GM12864 (cell line): ENCODE measurements at regions not wholly inside any gene's neighbourhood (a gene's known extent, or its start where the extent isn't known, plus 50 kb on each side); places are given as distances from the start of the nearest gene placed in this dataset.

Experiments used
- DNase-seq: peaks from one replicate; pipeline ENCODE4 v3.0.0-alpha.2; 2011; ENCODE audit warnings: low read depth
- H3K4me3 ChIP-seq: 2 replicates; pipeline ENCODE4 v1.5.1; 2011; ENCODE audit warnings: mild to moderate bottlenecking, low read depth, low read length, control low read depth
- TF ChIP-seq, protein P1 (sequence below): IDR thresholded peaks from 2 replicates; pipeline ENCODE4 v1.5.1; 2011; ENCODE audit warnings: low read depth, mild to moderate bottlenecking, moderate library complexity, low read length, control low read depth, inconsistent platforms; ENCODE audit errors: missing control alignments

DNA sequence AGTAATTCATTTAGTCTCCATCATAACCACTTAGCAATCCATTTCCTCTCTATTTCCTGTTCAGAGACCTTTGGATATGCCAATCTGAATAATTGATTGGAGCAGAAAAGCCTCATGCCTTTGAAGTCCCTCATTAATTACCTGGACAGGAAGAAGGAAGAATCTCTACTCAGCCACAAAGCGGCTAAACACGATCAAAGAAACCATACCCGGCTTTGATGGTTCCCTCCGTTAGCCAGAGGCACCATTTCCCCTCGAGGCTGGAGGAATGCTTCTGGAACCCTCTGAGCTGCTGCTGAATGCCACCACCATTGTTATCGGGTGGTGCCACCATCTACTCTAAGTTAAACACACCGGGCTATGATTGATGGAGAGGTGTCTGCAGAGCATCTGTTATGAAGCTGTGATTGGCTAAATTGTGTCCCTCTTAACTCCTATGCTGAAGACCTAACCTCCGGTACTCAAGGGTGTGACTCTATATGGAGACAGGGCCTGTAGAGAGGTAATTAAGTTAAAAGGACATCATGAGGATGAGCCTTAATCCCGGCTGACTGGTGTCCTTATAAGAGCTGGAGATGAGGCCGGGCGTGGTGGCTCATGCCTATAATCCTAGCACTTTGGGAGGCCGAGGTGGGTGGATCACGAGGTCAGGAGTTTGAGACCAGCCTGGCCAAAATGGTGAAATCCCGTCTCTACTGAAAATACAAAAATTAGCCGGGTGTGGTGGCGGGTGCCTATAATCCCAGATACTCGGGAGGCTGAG lies 168.6 kb downstream of the CTTN start:
- no peak for DNase-seq
- H3K4me3 ChIP-seq: no peak overlapping the region
- TF ChIP-seq, protein P1, sequence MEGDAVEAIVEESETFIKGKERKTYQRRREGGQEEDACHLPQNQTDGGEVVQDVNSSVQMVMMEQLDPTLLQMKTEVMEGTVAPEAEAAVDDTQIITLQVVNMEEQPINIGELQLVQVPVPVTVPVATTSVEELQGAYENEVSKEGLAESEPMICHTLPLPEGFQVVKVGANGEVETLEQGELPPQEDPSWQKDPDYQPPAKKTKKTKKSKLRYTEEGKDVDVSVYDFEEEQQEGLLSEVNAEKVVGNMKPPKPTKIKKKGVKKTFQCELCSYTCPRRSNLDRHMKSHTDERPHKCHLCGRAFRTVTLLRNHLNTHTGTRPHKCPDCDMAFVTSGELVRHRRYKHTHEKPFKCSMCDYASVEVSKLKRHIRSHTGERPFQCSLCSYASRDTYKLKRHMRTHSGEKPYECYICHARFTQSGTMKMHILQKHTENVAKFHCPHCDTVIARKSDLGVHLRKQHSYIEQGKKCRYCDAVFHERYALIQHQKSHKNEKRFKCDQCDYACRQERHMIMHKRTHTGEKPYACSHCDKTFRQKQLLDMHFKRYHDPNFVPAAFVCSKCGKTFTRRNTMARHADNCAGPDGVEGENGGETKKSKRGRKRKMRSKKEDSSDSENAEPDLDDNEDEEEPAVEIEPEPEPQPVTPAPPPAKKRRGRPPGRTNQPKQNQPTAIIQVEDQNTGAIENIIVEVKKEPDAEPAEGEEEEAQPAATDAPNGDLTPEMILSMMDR: no peak

DNA sequence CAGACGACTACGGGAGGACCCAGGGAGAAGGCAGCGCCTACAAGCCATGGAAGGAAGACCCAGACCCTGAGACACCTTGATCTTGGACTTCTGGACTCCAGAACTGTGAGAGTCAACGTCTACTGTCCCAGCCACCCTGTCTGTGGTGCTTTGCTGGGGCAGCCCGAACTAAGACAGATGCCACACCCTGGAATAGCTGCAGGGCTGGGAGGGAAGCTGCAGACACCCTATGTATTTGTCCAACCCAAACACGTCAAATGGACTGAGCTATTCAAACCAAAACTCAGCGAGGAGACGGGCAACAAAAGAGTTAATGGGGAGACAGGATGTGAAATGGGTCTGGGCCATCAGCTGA lies 169.3 kb downstream of the CTTN start:
- H3K4me3 ChIP-seq: no peak overlapping the region
- DNase-seq: no peak
- TF ChIP-seq, protein P1: no peak

DNA sequence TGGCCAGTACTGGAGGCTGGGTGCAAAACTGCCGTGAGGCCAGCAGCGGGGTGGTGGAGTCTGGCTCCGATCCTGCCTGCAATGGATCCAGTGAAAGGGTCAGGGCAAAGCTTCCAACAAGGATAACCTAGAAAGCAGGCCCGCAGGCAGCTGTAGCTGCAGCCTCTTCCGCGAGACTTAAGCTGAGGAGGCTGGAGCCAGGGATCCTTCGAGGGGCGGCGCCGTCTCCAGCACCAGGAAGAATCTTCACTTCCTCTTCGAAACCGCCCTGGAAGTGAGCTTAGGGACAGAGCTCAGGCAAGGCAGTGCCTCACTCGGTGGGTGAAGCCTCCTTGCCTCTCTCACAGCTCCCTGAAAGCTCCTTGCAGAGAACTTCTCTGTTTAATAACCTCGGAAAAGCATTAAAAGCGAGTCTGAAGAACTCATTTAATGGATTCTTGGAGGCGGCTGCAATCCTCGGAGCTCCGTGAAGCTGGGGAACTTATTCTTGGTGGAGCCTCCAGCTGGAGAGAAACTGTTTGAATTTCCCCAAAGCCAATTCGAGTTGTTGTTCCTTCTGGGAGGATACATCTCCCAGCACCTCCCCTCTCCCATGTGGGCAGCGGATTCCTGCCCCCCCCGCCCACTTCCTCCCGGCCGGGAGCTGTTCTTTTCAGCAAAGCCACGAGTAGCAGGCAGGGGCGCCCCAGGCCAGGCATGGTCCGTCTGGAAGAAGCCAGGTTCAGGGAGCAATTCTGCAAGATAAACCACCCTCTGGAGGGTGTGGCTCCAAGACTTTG lies 169.9 kb downstream of the CTTN start:
- H3K4me3 ChIP-seq: no peak overlapping the region
- TF ChIP-seq, protein P1: no peak
- DNase-seq: no peak

DNA sequence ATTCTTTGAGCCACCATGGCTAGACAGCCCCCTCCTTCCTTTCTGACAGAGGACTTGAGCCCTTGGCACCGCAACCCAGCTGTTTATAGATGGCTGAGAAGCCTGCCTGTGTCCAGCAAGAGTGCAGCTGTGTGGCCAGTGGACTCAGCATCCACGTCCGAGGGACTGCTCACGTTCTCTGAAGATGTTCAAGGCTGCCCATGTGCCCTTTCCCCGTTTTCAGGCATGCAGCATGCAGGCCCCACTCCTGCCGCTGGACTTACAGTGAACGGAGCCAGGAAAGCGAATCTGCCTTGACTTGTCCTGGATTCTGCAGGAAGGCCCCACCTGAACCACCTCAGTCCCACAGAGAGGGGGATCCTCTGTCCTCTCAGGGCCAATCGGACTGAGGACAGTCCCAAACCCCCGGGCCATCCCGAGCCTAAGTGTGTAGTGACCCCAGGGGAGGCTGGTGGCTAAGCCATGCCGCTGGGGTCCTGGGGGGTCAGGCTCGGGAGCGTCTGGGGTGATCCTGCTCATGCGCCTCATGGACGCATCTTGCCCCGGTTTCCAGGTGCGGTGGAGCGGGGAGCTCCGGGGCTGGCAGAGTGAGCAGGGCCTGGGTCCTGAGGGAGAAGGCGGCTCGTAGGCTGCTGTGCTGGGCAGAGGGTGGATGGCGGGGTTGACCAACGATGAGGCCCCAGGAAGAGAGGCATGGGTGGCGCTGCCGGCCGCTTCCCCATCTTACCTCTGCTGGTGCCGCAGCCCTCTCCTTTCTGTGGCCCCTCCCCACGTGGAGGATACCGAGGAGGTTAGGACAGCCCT lies 170.7 kb downstream of the CTTN start:
- DNase-seq: no peak
- TF ChIP-seq, protein P1: no peak
- H3K4me3 ChIP-seq: no peak overlapping the region

DNA sequence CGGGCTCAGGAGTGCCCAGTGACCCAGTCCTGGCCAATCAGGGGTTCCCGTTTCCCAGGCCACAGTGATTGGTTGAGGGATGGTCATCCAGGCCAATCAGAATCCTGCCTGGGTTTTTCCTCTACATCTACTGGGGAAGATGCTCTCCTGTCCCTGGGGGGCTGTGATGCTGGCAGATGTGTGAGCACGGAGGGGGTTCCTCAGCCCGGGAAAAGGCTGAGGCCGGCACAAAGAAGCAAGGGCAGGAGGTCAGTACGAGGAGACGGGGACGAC lies 171.2 kb downstream of the CTTN start:
- no peak overlapping the region for H3K4me3 ChIP-seq
- TF ChIP-seq, protein P1: no peak
- DNase-seq: no peak

DNA sequence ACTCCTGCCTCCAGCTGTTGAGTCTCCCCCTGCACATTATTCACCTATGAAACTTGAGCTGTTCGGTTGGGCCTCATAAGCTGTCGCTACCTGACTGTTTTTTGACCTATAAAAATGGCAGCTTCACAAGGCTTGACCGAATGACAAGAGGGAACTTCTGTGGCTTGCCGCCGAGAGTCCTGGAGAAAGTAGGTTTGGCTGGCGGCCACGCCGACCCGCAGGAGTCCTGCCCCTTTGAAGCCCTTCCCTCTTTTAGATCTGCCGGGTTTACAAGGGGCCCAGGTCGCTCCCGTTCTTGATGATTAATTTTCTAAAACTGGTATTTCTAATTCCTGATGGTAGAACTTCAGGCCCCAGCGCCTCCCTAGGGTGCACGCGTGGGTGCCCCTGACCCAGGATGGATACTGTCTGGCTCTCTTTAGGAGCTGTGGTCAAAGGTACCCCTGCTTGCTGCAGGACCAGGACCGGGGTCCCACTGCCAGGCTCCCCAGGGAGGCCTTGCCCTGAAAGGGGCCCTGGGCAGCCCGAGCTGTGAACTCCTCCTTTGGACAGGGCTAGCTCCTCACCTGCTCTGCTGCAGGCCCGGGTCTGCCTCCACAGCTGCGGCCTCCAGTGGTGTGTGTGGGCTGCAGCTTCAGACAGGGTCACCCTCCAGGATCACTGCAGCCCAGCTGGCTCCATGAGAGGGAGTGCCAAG lies 171.8 kb downstream of the CTTN start:
- H3K4me3 ChIP-seq: no peak overlapping the region
- TF ChIP-seq, protein P1: no peak
- DNase-seq: no peak
